HG03575 (cell line): ENCODE measurements at regions not wholly inside any gene's neighbourhood (a gene's known extent, or its start where the extent isn't known, plus 50 kb on each side); places are given as distances from the start of the nearest gene placed in this dataset.

Experiments
- ATAC-seq: cut with Tn5 transposase; IDR thresholded peaks from one replicate; pipeline ENCODE4 v1.9.1; 2021; ENCODE audit not compliant: unreplicated experiment, insufficient number of reproducible peaks, low FRiP score; ENCODE audit errors: extremely low read depth

DNA sequence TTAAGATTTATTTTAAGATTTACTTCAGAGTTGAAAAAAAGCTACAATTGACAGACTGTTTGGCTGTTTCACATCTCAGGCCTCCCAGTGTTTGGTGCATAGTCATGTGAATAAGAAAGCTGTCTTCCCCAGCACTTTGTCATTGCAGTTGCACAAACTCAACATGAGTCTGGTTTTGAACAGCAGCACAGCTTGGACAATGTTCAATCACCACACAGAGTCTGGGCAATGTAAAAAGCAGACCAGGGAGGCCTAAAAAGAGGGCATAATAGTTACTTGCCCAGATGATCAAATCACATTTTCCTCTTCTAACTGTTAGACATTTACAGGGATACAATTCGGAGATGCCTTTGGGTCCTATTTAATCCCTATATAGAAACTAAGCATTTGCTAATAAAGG, 1055.0 kb downstream of the RPA4 start:
- no peak for ATAC-seq

DNA sequence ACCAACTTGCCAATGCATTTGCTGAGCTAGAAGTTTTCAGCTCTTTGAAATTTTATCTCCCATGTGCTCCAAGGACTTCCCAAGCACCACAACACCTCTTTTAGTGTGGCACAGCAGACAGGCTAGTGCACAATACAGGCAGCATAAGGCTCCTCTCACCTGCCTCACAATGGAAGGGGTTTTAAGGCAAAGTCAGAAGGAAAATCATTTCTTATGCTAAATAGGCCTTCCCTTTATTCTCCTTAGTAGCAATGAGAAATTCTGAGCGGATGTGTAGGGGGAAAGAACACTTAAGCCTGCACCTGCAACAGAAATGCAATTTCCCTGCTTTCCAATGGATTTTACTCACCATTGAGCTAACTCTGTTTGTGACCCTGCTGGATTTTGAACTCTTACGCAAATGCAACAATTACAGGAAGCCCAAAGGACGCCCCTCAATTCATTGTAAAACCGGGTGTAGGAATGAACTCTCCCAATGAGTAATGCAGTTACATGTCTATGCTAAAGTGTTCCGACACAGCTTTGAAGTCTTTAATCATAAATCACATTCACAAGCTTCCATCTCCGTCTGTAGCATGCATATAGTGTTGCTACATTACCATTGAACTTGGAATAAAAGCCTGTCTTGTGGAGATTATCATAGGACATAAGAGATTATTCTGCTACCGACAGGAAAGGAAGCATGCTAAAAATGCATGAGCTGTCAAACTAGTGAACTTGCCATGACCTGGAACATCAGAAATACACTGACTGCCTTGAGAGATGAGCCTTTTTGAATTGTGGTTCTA, 1084.9 kb downstream of the RPA4 start:
- no peak for ATAC-seq

DNA sequence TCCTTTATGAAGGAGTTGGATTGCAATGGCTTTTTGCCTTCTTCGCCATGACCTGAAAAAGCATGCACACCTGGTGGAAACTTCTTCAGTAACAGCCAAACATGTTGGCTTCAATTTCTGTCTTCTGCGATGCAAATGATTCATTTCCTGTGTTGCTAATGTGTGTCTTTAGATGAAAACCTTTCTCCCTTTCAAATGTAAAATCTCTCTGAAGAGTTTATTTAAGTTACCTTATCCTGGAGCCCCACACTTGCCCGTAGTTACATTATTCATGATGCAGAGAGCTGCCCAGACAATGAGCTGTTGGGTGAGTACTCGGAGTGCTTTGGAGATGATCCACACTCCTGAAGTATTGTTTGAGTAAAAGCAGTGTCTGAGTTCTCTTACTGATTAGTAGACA, 1100.9 kb downstream of the RPA4 start:
- no peak for ATAC-seq

DNA sequence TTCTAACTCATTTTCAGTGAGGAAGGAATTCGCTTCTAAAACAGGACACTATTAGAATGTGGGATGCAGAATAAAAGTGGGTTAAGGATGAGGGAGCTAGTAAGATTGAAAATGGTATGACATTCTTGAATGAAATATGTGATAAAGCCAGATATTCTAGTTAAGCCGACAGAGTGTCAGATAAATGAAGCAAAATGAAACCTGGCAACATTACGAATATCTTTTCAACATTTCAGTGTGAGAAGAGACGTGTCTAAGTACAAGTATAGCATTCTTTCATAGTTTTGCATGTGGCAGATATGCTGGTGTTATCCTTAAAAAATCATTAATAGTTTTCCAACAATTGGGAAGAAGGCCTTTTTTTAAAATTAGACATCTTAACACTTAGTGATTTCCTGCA, 1101.4 kb downstream of the RPA4 start:
- ATAC-seq: no peak

DNA sequence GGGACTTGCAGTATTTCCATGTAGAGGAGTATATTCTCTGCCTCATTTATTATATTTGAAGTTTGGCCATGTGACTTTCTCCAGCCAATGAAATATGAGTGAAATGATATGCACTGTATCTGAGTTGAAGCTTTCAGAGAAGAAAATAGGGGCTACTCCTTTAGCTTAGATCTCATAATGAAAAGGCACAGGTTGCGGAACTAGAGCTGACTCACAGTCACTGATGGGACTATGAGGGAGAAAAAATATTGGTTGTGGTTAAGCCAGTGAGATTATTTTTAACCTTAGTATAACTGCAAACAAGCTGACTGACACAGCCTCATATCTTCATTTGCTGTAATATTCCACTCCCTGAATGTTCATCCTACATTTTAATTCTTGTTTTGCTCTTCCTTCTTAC, 1104.3 kb downstream of the RPA4 start:
- ATAC-seq: no peak

DNA sequence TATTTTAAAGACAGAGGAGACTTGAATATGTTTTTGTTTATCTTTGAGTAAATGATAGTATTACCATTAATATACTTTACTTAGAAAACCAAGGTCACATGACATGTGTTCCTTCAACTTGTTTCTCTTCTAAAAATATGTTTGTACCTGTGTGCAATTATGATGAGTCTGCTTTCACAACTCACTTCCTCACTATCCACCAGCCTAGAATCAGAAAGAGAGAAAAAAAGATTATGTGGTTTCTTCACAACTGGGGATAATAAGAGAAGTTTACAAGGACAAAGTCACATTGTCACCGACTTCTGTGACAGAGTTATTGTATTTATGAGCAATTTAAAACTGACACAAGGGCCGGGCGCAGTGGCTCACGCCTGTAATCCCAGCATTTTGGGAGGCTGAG, 1112.1 kb downstream of the RPA4 start:
- no peak for ATAC-seq

DNA sequence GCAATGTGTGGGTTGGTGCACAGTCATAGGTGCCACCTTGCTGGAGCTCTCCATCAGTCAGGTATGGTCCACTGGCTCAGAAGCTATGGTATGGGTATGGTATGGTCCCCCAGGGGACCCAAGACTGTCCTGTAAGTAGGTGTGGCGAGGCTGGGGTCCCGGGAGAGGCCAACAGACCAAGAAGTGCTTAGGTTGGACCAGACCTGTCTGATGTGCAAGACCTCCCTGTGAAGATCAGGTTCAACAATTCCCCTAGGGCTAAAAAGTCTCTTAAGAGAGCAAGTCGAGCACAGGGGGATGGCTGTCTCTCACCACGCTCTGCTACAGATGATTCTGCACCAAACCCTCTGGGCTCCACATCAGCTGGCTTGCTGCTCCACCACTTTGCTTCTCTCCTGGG, 1145.0 kb downstream of the RPA4 start:
- no peak for ATAC-seq

DNA sequence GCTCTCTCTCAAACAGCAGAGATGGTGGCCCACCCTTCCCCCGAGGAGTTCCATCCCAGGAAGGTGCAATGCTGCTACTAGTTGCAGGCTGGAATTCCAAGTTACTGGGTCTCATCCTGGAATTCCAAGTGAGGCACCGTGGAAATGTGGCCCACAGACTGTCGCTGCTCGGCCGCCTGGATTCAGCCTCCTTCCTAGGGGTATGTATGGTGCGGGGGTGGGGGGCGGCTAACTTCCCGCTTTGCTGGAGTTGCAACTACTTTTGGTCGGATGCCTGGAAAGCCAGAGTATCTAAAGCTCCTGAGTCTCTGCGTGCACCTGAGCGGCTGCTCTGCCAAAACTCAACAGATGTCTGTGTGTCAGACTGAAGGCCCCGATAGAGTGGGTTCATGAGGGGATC, 1146.2 kb downstream of the RPA4 start:
- no peak for ATAC-seq

DNA sequence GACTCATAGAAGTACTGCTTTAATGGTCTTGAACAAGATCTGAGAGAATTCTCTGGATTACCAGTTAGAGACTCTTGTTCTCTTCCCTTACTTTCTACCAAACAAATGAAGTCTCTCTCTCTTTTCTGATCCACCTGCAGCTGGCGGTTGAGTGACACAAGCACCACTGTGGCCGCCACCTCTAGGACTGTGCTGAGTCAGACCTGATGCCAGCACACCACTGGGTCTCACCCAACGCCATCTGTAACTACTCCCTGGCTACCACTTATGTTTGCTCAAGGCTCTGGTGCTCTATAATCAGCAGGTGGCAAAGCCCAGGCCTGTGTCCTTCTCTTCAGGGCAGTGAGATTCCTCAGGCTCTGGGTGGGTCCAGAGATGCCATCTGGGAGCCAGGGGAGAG, 1173.5 kb downstream of the RPA4 start:
- ATAC-seq: no peak

DNA sequence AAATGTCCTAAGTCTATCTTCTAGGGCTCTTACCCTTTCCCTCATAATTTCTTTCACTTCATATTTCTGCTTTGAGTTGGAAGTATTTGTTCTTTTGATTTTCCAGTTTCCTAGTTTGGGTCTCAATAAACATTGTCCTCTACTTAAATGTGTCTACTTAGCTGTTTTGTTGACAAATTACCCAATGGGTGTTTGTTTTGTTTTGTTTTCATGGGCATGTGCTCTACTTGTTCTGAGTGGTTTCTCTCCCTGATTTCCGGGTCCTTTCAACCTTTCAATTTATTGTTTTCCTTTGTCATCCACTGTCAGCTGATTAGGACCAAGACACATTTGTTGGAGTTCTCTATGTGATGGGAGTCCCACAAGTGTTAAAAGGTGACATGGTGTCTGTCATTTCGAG, 1181.4 kb downstream of the RPA4 start:
- ATAC-seq: no peak

DNA sequence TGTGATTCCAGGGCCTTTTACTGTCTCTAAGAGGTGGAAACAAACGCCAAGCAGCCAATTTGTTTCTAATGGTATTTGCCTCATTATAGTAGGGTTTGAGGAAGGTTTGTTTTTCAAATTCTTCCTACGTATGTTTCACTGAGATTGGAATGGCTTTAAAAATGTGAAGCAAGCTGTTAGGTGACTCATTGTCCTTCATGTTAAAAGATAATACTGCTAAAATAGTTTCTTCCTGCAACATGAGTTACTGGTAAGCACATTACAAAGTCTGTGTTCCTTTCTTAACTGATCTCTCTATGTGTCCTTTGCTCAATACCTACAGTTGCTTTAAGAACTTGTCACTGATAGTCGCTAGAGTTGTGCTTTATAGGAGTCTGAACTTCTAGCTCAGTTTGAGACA, 1183.9 kb downstream of the RPA4 start:
- ATAC-seq: no peak

DNA sequence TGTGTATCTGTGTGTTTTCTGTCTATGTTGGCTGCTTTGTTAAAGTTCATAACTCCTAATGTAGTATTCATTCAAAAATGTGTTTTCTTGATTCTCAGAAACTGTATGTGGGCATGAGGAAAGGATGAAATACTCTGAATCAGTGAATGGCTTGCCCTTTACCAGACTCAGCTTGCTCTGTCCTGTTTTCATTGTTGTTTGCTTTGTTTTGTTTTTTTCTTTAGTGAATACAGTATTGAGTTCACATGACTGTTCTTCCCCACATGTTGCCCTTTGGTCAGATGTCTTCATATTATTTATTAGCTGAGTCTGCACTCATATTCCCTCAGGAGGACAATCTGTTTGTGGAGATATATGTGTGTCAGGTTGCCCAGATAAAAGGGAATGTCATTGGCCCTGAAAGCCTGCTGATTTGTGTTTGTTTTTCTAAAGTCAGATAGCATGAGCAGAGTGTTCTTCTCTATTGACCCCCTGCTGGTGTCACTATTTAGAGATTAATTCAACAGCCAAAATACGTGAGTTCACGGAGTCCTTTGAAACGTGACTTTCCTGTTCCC, 1184.4 kb downstream of the RPA4 start:
- ATAC-seq: no peak

DNA sequence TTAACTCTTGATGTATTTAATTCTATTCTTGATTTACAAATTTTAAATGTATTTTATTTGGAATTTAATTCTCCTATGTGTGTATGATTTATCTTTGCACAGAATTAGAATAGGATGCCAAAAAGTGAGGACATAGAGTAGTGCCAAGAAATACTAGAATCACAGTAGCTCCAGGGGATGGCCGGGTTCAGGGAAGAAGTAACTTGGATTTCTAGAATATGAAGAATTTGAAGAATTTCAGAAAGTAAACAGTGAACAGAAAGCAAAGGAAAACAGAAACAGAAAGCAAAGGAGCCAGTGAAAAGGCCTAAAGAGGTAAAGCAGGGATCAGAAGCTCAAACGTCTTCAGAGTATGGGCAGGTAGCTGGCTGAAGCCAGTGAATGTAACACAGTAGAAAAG, 1187.6 kb downstream of the RPA4 start:
- ATAC-seq: no peak

DNA sequence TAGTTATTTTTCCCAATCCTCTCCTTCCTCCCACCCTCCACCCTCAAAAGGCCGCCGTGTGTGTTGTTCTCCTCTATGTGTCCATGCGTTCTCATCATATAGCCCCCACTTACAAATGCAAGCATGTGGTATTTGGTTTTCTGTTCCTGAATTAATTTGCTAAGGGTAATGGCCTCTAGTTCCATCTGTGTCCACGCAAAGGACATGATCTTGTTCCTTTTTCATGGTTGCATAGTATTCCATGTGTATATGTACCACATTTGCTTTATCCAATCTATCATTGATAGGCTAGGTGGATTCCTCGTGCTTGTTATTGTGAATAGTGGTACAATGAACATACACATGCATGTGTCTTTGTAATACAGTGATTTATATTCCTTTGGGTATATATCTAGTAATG, 1193.7 kb downstream of the RPA4 start:
- ATAC-seq: no peak

DNA sequence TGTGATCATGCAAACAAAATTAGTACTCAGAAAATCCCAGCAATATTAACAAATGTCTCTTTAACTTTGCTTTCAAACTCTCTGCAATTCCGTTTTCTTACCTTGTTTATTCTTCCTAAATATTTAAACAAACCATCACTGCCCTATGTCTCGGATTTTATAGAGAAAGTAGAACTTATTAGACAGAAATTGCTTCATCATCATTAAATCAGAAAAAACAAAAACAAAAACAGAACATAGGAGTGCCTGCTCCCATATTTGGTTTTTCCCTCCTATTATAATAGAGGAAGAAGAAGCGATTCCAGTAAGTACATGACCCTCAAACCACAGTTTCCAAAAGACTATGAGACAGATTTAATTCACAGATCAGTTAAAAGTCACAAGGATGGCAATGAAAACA, 1228.0 kb downstream of the RPA4 start:
- no peak for ATAC-seq

DNA sequence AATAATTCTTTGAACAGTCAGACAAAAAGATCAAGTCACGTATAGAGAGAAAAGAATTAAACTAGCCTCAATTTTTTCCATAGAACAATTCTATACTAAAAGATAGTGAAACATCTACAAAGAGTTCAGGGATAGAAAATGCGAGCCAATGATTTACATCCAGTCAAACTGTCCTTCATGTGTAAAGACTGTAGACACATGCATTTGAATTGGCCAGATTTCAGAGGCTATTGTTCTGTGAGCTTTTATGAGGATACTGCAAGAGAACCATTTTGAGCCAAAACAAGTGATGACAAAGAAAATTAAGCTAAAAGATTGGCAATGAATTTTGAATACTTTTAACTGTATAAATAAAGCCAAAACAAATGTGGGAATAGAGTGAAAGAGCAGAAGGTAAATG, 1230.3 kb downstream of the RPA4 start:
- ATAC-seq: no peak

DNA sequence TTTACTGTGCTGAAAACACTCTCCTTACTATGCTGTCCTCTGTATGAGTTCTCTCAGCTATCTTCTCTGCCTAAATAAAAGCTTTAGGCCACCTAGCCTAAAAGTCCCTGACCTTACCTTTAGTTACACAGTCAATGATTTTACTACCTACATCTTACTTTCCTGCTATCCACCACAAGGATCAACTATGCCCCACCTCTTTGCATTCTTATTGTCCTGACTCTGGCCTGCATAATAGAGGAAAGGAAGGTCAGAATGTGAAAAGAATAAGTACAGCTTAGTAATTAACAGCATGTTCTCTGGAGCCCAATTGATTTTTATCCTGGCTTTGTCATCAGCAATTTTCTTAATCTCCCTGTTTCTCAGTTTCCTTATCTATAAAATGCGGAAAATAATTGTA, 1257.8 kb downstream of the RPA4 start:
- ATAC-seq: no peak

DNA sequence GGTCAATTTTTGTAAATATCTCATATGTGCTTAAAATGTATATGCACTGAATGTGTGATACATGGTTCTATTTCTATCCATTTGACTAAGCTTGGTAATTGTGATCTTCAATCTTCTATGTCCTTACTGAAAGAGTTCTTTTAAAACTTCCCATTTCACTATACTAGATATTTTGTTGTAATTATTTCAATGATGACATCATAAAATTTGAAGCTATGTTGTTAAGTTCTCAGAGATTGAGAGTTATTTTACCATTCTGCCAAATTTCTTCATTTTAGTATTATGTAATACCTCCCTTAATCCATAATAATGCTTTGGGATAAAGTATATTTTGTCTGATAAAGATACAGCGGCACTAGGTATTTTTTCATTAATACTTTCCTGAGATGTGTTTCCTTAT, 1307.3 kb downstream of the RPA4 start:
- ATAC-seq: no peak

DNA sequence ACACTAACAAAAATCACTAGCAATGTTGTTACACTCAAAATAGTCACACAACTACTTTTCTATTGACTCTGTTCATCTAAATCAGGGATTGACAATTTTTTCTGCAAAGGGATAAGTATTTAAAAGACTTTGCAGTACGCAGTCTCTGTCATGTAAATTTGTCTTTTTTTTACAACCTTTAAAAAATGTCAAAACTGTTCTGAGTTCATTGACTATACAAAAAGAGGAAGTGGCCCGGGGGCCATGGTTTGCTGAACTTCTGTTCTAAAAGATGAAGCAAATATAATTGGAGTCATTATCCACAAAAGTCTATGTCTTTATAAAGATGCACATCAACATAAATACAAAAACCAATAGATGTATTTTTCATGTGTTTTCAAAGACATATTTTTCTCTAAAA, 1310.3 kb downstream of the RPA4 start:
- ATAC-seq: no peak

DNA sequence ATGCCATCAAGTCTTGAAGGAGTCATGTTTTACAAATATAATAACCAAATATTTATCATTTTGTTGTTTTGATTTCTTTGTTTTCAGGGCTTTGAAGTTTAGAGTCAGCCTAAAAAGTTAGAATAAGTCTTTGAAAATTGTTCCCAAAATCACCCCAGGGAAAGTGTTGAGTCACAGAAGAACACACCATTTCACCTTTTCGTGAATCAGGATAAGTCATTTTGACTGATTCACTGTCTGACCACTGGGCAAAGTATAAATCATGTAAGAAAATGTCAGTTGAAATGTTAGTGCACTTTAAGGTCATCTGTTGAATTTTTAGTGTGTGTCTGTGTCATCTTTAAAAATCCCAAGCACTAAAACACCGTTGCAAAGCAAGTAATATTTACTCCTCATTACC, 1320.1 kb downstream of the RPA4 start:
- no peak for ATAC-seq

DNA sequence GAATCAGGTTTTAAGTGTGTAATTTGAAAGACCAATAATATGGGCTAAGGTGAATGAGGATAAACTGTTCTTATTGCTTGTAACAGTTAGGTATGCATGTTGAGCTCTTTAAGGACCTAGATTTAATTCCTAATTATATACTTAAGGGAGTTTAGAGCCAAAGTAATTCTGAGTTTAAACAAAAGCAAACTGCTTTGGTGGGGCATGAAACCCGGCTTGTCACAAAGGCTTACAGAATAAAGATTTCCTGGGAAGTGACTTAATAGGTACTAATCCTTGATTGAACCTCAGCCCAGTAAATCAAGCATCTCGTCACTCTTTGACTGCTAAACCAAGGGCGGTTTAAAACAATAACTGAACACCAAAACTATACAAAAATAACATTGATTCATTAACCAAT, 1324.2 kb downstream of the RPA4 start:
- ATAC-seq: no peak
